ENCODE measurements at regions not wholly inside any gene's neighbourhood (a gene's known extent, or its start where the extent isn't known, plus 50 kb on each side); places are given as distances from the start of the nearest gene placed in this dataset.

- TF ChIP-seq, protein P1, sequence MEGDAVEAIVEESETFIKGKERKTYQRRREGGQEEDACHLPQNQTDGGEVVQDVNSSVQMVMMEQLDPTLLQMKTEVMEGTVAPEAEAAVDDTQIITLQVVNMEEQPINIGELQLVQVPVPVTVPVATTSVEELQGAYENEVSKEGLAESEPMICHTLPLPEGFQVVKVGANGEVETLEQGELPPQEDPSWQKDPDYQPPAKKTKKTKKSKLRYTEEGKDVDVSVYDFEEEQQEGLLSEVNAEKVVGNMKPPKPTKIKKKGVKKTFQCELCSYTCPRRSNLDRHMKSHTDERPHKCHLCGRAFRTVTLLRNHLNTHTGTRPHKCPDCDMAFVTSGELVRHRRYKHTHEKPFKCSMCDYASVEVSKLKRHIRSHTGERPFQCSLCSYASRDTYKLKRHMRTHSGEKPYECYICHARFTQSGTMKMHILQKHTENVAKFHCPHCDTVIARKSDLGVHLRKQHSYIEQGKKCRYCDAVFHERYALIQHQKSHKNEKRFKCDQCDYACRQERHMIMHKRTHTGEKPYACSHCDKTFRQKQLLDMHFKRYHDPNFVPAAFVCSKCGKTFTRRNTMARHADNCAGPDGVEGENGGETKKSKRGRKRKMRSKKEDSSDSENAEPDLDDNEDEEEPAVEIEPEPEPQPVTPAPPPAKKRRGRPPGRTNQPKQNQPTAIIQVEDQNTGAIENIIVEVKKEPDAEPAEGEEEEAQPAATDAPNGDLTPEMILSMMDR (conservative IDR thresholded peaks at IDR 0.05; ENCODE audit: control insufficient read depth, insufficient read depth, low read depth, low read length): no peak
Observed at GRCh38 chr5:172565455-172565854, 75.6 kb upstream of the NEURL1B start.

GRCh38 chr5:172564883-172565282 is 76.2 kb upstream of the NEURL1B start:
- no peak overlapping the region for H3K4me3 ChIP-seq (ENCODE audit: control insufficient read depth, low read depth, low read length)
- TF ChIP-seq, protein P1 (conservative IDR thresholded peaks at IDR 0.05; ENCODE audit: control insufficient read depth, insufficient read depth, low read depth, low read length): no peak
- no peak for DNase-seq (ENCODE audit: low read depth)

More at GRCh38 chr5:172565455-172565854, 75.6 kb upstream of the NEURL1B start:
- H3K4me3 ChIP-seq (ENCODE audit: control insufficient read depth, low read depth, low read length): no peak overlapping the region
- DNase-seq (ENCODE audit: low read depth): no peak

- TF ChIP-seq, protein P1 (conservative IDR thresholded peaks at IDR 0.05; ENCODE audit: control insufficient read depth, insufficient read depth, low read depth, low read length): no peak
- H3K4me3 ChIP-seq (ENCODE audit: control insufficient read depth, low read depth, low read length): no peak overlapping the region
- DNase-seq (ENCODE audit: low read depth): no peak
Observed at GRCh38 chr5:172564188-172564587, 76.9 kb upstream of the NEURL1B start.

GRCh38 chr5:172562443-172562842 is 78.6 kb upstream of the NEURL1B start:
- no peak overlapping the region for H3K4me3 ChIP-seq (ENCODE audit: control insufficient read depth, low read depth, low read length)
- TF ChIP-seq, protein P1 (conservative IDR thresholded peaks at IDR 0.05; ENCODE audit: control insufficient read depth, insufficient read depth, low read depth, low read length): no peak
- DNase-seq (ENCODE audit: low read depth): no peak

- peak; percentile 75 for DNase-seq (ENCODE audit: low read depth)
- no peak overlapping the region for H3K4me3 ChIP-seq (ENCODE audit: control insufficient read depth, low read depth, low read length)
- TF ChIP-seq, protein P1 (conservative IDR thresholded peaks at IDR 0.05; ENCODE audit: control insufficient read depth, insufficient read depth, low read depth, low read length): no peak
Observed at GRCh38 chr5:172561151-172561550, 79.9 kb upstream of the NEURL1B start.

DNA sequence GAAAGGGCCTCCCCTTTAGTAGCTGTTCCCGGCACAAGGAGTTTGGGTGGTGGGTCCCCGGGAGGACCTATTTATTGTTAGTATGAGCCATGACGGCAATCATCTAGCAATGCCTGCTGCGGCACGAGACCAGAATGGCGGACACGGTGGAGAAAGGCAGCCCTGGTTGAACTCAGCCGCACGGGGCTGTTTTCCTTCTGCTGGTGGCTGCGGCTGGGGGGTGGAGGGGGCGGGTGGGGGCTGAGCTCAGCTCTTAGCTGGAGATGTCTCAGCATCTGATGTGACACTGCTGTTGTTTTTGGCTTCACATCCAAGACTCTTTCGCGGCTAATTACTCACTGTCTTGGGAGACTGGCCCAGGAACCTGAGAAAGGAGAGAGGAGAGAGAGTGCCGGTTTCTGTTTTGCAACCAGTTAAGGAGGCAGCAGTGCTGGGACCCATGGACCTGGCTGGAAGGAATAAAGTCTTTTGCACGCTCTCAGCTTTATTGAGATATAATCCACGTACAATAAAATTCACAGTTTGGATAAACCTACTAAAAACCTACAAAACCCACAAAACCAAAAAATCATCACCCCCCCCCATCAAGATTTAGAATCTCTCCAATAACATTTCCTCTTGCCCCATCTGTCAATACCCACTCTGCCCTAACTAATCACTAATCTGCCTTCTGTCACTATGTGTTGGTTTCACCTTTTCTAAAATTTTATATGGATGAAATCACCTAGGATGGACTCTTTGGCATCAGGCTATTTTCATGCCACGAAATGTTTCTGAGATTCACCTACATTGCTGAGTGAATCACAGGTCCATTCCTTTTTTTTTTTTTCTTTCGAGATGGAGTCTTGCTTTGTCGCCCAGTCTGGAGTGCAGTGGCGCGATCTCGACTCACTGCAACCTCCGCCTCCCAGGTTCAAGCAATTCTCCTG is 81.8 kb upstream of the NEURL1B start:
- peak; percentile 97 for DNase-seq (ENCODE audit: low read depth)
- H3K4me3 ChIP-seq (ENCODE audit: control insufficient read depth, low read depth, low read length): peak overlapping the region; percentile 27
- TF ChIP-seq, protein P1 (conservative IDR thresholded peaks at IDR 0.05; ENCODE audit: control insufficient read depth, insufficient read depth, low read depth, low read length): no peak

Measured in fibroblast of mammary gland (primary cell).